ENCODE measurements at regions not wholly inside any gene's neighbourhood (a gene's known extent, or its start where the extent isn't known, plus 50 kb on each side); places are given as distances from the start of the nearest gene placed in this dataset.

DNA sequence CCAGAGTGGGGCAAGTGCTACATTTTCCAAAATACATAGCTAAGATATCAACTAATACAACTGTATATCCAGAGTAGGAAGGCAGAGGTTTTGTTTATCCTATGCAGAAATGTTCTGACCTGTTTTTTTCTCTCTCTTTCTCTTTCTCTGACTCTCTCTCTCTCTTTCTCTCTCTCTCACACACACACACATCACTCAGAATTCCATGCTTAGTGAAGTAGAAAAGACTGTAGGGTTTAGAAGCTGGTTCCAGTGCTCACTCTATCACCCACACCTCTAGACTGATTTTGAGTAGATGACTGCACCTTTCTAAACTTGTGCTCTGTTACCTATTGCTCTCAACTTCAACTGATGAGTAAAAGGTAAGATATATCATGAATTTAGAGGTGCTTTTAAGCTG is 356.7 kb downstream of the LRIG3 start:
- no peak for TF ChIP-seq CTCF (IDR thresholded peaks at IDR 0.05)
- Histone ChIP-seq H3K4me3 (no peak overlapping the region), H3K27ac (no peak overlapping the region), H3K27me3 (ENCODE audit: low read depth) (no peaks in the 10 kb centered on the region), H3K9me3 (no peaks in the 10 kb centered on the region), H3K4me1 (no peaks in the 10 kb centered on the region), H3K36me3 (no peaks in the 10 kb centered on the region)
- no peak for DNase-seq
- intact Hi-C loops (cut with DNase I): no loop called here
- ATAC-seq: no peak

DNA sequence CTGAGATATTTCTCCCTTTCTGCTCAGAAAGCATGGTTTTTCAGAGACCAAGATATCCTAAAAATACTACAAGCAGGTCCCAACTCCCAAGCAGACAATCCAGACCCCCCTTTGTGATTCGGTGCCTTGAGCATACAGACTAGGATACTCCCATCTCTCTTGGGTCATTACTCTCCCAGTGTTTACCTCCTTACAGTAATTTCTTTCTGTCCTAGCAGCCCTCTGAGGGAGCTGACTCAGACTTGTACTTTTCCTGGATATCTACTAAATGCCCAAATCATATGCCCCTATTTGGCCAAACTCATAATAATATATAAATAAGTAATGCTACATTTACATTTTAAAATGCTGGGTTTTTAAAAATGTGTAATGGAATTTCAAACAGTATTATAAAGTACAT is 355.6 kb downstream of the LRIG3 start:
- H3K27me3 ChIP-seq (ENCODE audit: low read depth): no peaks in the 10 kb centered on the region
- H3K36me3 ChIP-seq: no peaks in the 10 kb centered on the region
- DNase-seq: no peak
- no peak overlapping the region for H3K27ac ChIP-seq
- no peak for TF ChIP-seq CTCF (IDR thresholded peaks at IDR 0.05)
- no peaks in the 10 kb centered on the region for H3K4me1 ChIP-seq
- H3K4me3 ChIP-seq: no peak overlapping the region
- intact Hi-C loops (cut with DNase I): no loop called here
- no peaks in the 10 kb centered on the region for H3K9me3 ChIP-seq
- no peak for ATAC-seq

- no peaks in the 10 kb centered on the region for H3K4me1 ChIP-seq
- H3K36me3 ChIP-seq: no peaks in the 10 kb centered on the region
- no peaks in the 10 kb centered on the region for H3K27me3 ChIP-seq (ENCODE audit: low read depth)
- H3K27ac ChIP-seq: no peak overlapping the region
- intact Hi-C loops (cut with DNase I): no loop called here
- no peak overlapping the region for H3K4me3 ChIP-seq
- H3K9me3 ChIP-seq: no peaks in the 10 kb centered on the region
- no peak for DNase-seq
- no peak for TF ChIP-seq CTCF (IDR thresholded peaks at IDR 0.05)
- no peak for ATAC-seq
Measured at GRCh38 chr12:58566599-58566998, 353.7 kb downstream of the LRIG3 start.

DNA sequence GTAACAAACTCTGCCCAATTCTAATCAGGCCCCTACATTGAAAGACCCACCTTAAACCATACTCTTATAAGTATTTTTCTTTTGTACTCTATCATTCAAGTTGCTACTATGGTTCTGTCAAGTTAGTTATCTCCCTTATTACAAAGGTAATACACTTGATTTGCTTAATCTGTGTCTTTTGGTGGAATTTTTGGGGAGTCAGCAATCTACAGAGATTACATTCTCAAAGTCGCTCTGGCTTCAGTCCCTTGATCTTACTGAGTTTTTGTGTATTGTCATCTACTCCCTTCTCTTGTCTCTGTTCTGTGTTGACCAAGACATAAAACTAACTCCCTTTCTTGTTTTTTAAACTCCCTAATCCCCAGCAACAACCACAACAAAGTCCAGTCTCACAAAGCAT is 353.1 kb downstream of the LRIG3 start:
- ATAC-seq (no peak), DNase-seq (no peak)
- H3K4me1 ChIP-seq: no peaks in the 10 kb centered on the region

GRCh38 chr12:58570411-58570810 is 349.9 kb downstream of the LRIG3 start:
- DNase-seq (no peak), ATAC-seq (no peak)
- H3K9me3 ChIP-seq: no peaks in the 10 kb centered on the region
- intact Hi-C loops (cut with DNase I): no loop called here
- H3K27me3 ChIP-seq (ENCODE audit: low read depth): no peaks in the 10 kb centered on the region
- no peak overlapping the region for H3K27ac ChIP-seq
- H3K4me1 ChIP-seq: no peaks in the 10 kb centered on the region
- H3K4me3 ChIP-seq: no peak overlapping the region
- TF ChIP-seq CTCF (IDR thresholded peaks at IDR 0.05): no peak
- H3K36me3 ChIP-seq: no peaks in the 10 kb centered on the region

More for the DNA sequence above, 353.1 kb downstream of the LRIG3 start:
- Histone ChIP-seq H3K27me3 (ENCODE audit: low read depth) (no peaks in the 10 kb centered on the region), H3K9me3 (no peaks in the 10 kb centered on the region), H3K36me3 (no peaks in the 10 kb centered on the region), H3K27ac (no peak overlapping the region), H3K4me3 (no peak overlapping the region)
- no peak for TF ChIP-seq CTCF (IDR thresholded peaks at IDR 0.05)
- intact Hi-C loops (cut with DNase I): no loop called here

GRCh38 chr12:58575256-58575655 is 345.0 kb downstream of the LRIG3 start:
- DNase-seq: no peak
- peak; percentile 21 to 45 for ATAC-seq
- intact Hi-C loops (cut with DNase I): no loop called here

More at GRCh38 chr12:58575256-58575655, 345.0 kb downstream of the LRIG3 start:
- TF ChIP-seq CTCF (IDR thresholded peaks at IDR 0.05): no peak
- Histone ChIP-seq H3K27me3 (ENCODE audit: low read depth) (no peaks in the 10 kb centered on the region), H3K27ac (no peak overlapping the region), H3K4me3 (no peak overlapping the region), H3K36me3 (no peaks in the 10 kb centered on the region), H3K4me1 (no peaks in the 10 kb centered on the region), H3K9me3 (no peaks in the 10 kb centered on the region)
